Peyer's patch (tissue), 4 donors: ENCODE measurements at regions not wholly inside any gene's neighbourhood (a gene's known extent, or its start where the extent isn't known, plus 50 kb on each side); places are given as distances from the start of the nearest gene placed in this dataset.
"Not testable (repeated sequence)": the region's sequence is repeated elsewhere in the genome, so short reads cannot be mapped to it uniquely, and the experiment has no call there.

Experiments used
- POLR2A ChIP-seq, 2 donors: fragments of 450-650 bp; IDR thresholded peaks; one replicate each; pipeline ENCODE4 v1.5.1; 2017; ENCODE audit warnings: antibody characterized with exemption in 2 of 2, mild to moderate bottlenecking in 2 of 2, moderate library complexity in 2 of 2
- TF ChIP-seq, protein P1 (sequence below), 6 experiments: fragments of 450-650 bp in 4 of 6; fragments of 200-600 bp in 2 of 6; sonication (generic) in 1 of 6; IDR thresholded peaks; one replicate each; pipeline ENCODE4 v1.5.1; 2017 to 2019; ENCODE audit warnings: antibody characterized with exemption in 6 of 6, mild to moderate bottlenecking in 3 of 6, moderate library complexity in 1 of 6

DNA sequence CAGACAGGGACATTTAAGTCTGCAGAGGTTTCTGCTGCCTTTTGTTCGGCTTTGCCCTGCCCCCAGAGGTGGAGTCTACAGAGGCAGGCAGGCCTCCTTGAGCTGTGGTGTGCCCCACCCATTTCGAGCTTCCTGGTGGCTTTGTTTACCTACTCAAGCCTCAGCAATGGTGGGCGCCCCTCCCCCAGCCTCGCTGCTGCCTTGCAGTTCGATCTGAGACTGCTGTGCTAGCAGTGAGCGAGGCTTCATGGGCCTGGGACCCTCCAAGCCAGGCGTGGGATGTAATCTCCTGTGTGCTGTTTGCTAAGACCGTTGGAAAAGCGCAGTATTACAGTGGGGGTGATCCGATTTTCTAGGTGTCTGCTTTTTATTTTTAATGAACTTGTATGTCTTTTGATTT lies 133.6 kb upstream of the NTRK2 start:
- TF ChIP-seq, protein P1, sequence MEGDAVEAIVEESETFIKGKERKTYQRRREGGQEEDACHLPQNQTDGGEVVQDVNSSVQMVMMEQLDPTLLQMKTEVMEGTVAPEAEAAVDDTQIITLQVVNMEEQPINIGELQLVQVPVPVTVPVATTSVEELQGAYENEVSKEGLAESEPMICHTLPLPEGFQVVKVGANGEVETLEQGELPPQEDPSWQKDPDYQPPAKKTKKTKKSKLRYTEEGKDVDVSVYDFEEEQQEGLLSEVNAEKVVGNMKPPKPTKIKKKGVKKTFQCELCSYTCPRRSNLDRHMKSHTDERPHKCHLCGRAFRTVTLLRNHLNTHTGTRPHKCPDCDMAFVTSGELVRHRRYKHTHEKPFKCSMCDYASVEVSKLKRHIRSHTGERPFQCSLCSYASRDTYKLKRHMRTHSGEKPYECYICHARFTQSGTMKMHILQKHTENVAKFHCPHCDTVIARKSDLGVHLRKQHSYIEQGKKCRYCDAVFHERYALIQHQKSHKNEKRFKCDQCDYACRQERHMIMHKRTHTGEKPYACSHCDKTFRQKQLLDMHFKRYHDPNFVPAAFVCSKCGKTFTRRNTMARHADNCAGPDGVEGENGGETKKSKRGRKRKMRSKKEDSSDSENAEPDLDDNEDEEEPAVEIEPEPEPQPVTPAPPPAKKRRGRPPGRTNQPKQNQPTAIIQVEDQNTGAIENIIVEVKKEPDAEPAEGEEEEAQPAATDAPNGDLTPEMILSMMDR (IDR thresholded peaks at IDR 0.05): not testable (repeated sequence)
- not testable (repeated sequence) for TF ChIP-seq POLR2A (IDR thresholded peaks at IDR 0.05)
